Liver (tissue), 3 donors: ENCODE measurements at regions not wholly inside any gene's neighbourhood (a gene's known extent, or its start where the extent isn't known, plus 50 kb on each side); places are given as distances from the start of the nearest gene placed in this dataset.
"Not testable (repeated sequence)": the region's sequence is repeated elsewhere in the genome, so short reads cannot be mapped to it uniquely, and the experiment has no call there.

Experiments
- CTCF ChIP-seq: fragments of 150-350 bp; IDR thresholded peaks from 2 replicates; pipeline ENCODE4 v1.5.1; 2017; ENCODE audit warnings: improper control_type of control experiment, low read depth, low read length; ENCODE audit not compliant: missing input control
- MAX ChIP-seq: IDR thresholded peaks from 2 replicates; pipeline ENCODE4 v1.6.1; 2016; ENCODE audit warnings: antibody characterized with exemption
- SP1 ChIP-seq: IDR thresholded peaks from 2 replicates; pipeline ENCODE4 v1.6.1; 2018; ENCODE audit warnings: antibody characterized with exemption, mild to moderate bottlenecking
- ZBTB33 ChIP-seq: IDR thresholded peaks from 2 replicates; pipeline ENCODE4 v1.6.1; 2016; ENCODE audit warnings: antibody characterized with exemption
- donor health status: healthy.
- donor health status: healthy.

GRCh38 chr22:23448499-23449288, 131.4 kb downstream of the IGLL1 start:
- not testable (repeated sequence) for TF ChIP-seq SP1, CTCF, ZBTB33, MAX
